ENCODE measurements at regions not wholly inside any gene's neighbourhood (a gene's known extent, or its start where the extent isn't known, plus 50 kb on each side); places are given as distances from the start of the nearest gene placed in this dataset.

GRCh38 chr12:43132291-43132690 lies 419.7 kb downstream of the ADAMTS20 start:
- CTCF ChIA-PET: no interaction called here

DNA sequence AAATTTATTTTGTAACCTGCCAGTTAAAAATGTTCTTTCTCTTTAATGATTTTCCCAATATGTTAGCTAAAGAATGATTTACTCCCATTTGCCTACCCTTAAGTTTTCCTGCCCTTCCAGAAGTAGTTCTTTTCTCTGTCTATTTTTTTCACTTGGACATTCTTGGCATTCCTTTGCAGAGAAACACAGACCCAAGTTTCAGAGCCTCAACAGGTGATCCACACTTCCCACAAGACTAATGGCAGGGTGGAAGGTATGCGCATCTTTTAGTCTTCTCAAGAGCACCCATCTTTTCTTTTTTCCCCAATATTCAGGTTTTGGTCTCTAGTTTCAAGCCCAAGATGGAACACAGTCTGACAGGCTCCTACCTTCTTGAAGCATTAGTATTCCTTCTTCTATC lies 420.7 kb downstream of the ADAMTS20 start:
- Histone ChIP-seq H3K36me3 (ENCODE audit: control insufficient read depth in 1 of 2, insufficient read depth in 2 of 2, low read length in 2 of 2) (no peaks in the 10 kb centered on the region), H3K4me1 (ENCODE audit: control insufficient read depth in 1 of 2, insufficient read depth in 2 of 2, low read length in 2 of 2) (no peaks in the 10 kb centered on the region), H3K9me3 (ENCODE audit: control insufficient read depth in 1 of 2, insufficient read depth in 1 of 2, low read depth in 1 of 2, low read length in 2 of 2) (no peaks in the 10 kb centered on the region), H3K4me3 (replicated peaks in 1 of 2; ENCODE audit: low read depth in 1 of 2, low read length in 2 of 2) (no peak overlapping the region), H3K9me2 (ENCODE audit: insufficient read depth) (no peaks in the 10 kb centered on the region), H3K79me2 (ENCODE audit: insufficient read depth, low read length) (no peaks in the 10 kb centered on the region), H3K27me3 (ENCODE audit: insufficient read depth, low read length) (no peaks in the 10 kb centered on the region), H3K4me2 (ENCODE audit: low read length) (no peak overlapping the region), H3K9ac (ENCODE audit: low read length) (no peak overlapping the region), H2AFZ (ENCODE audit: low read depth, low read length, poor library complexity, severe bottlenecking) (no peak overlapping the region), H4K20me1 (ENCODE audit: insufficient read depth) (no peaks in the 10 kb centered on the region), H3K27ac (ENCODE audit: low read depth, low read length) (no peak overlapping the region)
- BruUV-seq (replicated peaks): no TSS peak
- ChIA-PET POLR2A (no interaction called here), CTCF (no interaction called here), RAD21 (ENCODE audit: low non-redundant PET in 1 of 2, low total read pairs in 2 of 2, uncharacterized antibody in 2 of 2, unreplicated experiment in 2 of 2) (no interaction called here)
- intact Hi-C loops (cut with micrococcal nuclease): no loop called here
- DNase-seq (ENCODE audit: low read depth, low spot score) (no peak), ATAC-seq (no peak)
- TF ChIP-seq CEBPB (IDR thresholded peaks at IDR 0.05; ENCODE audit: low read depth): no peak
- no peak for TF ChIP-seq ZNF274 (IDR thresholded peaks at IDR 0.05; ENCODE audit: low read depth, low read length)
- no peak for TF ChIP-seq CTCF (IDR thresholded peaks at IDR 0.05 in 2 of 3, conservative IDR thresholded peaks at IDR 0.05 in 1 of 3; ENCODE audit: borderline replicate concordance in 1 of 3, insufficient read depth in 1 of 3, low read depth in 2 of 3, low read length in 2 of 3)
- no peak for TF ChIP-seq ATF3 (IDR thresholded peaks at IDR 0.05)
- TF ChIP-seq SP1 (IDR thresholded peaks at IDR 0.05; ENCODE audit: low read depth): no peak
- TF ChIP-seq SRF (IDR thresholded peaks at IDR 0.05; ENCODE audit: low read depth): no peak
- TF ChIP-seq SIN3A (IDR thresholded peaks at IDR 0.05; ENCODE audit: low read depth): no peak

More at GRCh38 chr12:43132291-43132690, 419.7 kb downstream of the ADAMTS20 start:
- no peak overlapping the region for H3K4me3 ChIP-seq (replicated peaks in 1 of 2; ENCODE audit: low read depth in 1 of 2, low read length in 2 of 2)
- H4K20me1 ChIP-seq (ENCODE audit: insufficient read depth): no peaks in the 10 kb centered on the region
- no peak for DNase-seq (ENCODE audit: low read depth, low spot score)
- intact Hi-C loops (cut with micrococcal nuclease): no loop called here
- no peak overlapping the region for H3K27ac ChIP-seq (ENCODE audit: low read depth, low read length)
- no peaks in the 10 kb centered on the region for H3K27me3 ChIP-seq (ENCODE audit: insufficient read depth, low read length)
- TF ChIP-seq POLR2AphosphoS5 (IDR thresholded peaks at IDR 0.05; ENCODE audit: low read depth, low read length): no peak
- no peak for TF ChIP-seq CEBPB (IDR thresholded peaks at IDR 0.05; ENCODE audit: low read depth)
- TF ChIP-seq RAD21 (IDR thresholded peaks at IDR 0.05; ENCODE audit: low read depth): no peak
- TF ChIP-seq YY1 (IDR thresholded peaks at IDR 0.05; ENCODE audit: extremely low read depth, insufficient replicate concordance, low read depth, low read length): no peak
- TF ChIP-seq JUND (IDR thresholded peaks at IDR 0.05): no peak
- no peak for TF ChIP-seq EZH2phosphoT487 (IDR thresholded peaks at IDR 0.05; ENCODE audit: borderline replicate concordance)
- no peak for TF ChIP-seq TCF7L2 (IDR thresholded peaks at IDR 0.05; ENCODE audit: borderline replicate concordance, extremely low read depth, insufficient read depth, insufficient read length)
- no peak for TF ChIP-seq CTCF (IDR thresholded peaks at IDR 0.05 in 2 of 3, conservative IDR thresholded peaks at IDR 0.05 in 1 of 3; ENCODE audit: borderline replicate concordance in 1 of 3, insufficient read depth in 1 of 3, low read depth in 2 of 3, low read length in 2 of 3)
- no peak for ATAC-seq
- no peaks in the 10 kb centered on the region for H3K9me3 ChIP-seq (ENCODE audit: control insufficient read depth in 1 of 2, insufficient read depth in 1 of 2, low read depth in 1 of 2, low read length in 2 of 2)
- ChIA-PET RAD21 (ENCODE audit: low non-redundant PET in 1 of 2, low total read pairs in 2 of 2, uncharacterized antibody in 2 of 2, unreplicated experiment in 2 of 2) (no interaction called here), POLR2A (no interaction called here)
- H3K79me2 ChIP-seq (ENCODE audit: insufficient read depth, low read length): no peaks in the 10 kb centered on the region
- no peaks in the 10 kb centered on the region for H3K4me1 ChIP-seq (ENCODE audit: control insufficient read depth in 1 of 2, insufficient read depth in 2 of 2, low read length in 2 of 2)
- no peaks in the 10 kb centered on the region for H3K36me3 ChIP-seq (ENCODE audit: control insufficient read depth in 1 of 2, insufficient read depth in 2 of 2, low read length in 2 of 2)
- no TSS peak for BruUV-seq (replicated peaks)
- no peaks in the 10 kb centered on the region for H3K9me2 ChIP-seq (ENCODE audit: insufficient read depth)
- no peak overlapping the region for H3K9ac ChIP-seq (ENCODE audit: low read length)
- no peak overlapping the region for H3K4me2 ChIP-seq (ENCODE audit: low read length)
- H2AFZ ChIP-seq (ENCODE audit: low read depth, low read length, poor library complexity, severe bottlenecking): no peak overlapping the region
